Loucy (cell line): ENCODE measurements at regions not wholly inside any gene's neighbourhood (a gene's known extent, or its start where the extent isn't known, plus 50 kb on each side); places are given as distances from the start of the nearest gene placed in this dataset.

Experiments
- H2AFZ ChIP-seq: fragments of 200-600 bp; sonication (generic); 2 replicates; pipeline ENCODE4 v1.6.0; 2016; ENCODE audit warnings: antibody characterized with exemption, mild to moderate bottlenecking, low read length, moderate library complexity
- H3F3A ChIP-seq: fragments of 200-600 bp; 2 replicates; pipeline ENCODE4 v1.6.0; 2016; ENCODE audit warnings: antibody characterized with exemption, low read depth, mild to moderate bottlenecking
- H3K27me3 ChIP-seq: fragments of 200-600 bp; sonication (generic); 2 replicates; pipeline ENCODE4 v1.6.1; 2014; ENCODE audit warnings: low read length, mild to moderate bottlenecking; ENCODE audit not compliant: insufficient read depth, poor library complexity, severe bottlenecking
- H3K36me3 ChIP-seq: fragments of 200-600 bp; sonication (generic); 2 replicates; pipeline ENCODE4 v1.6.1; 2016; ENCODE audit warnings: low read length; ENCODE audit not compliant: insufficient read depth
- H3K4me1 ChIP-seq: fragments of 200-600 bp; sonication (generic); 2 replicates; pipeline ENCODE4 v1.5.1; 2014; ENCODE audit warnings: low read length, mild to moderate bottlenecking; ENCODE audit not compliant: insufficient read depth, poor library complexity, severe bottlenecking
- H3K4me2 ChIP-seq: fragments of 200-600 bp; sonication (generic); 2 replicates; pipeline ENCODE4 v1.6.0; 2014; ENCODE audit warnings: antibody characterized with exemption, low read length, low read depth, mild to moderate bottlenecking; ENCODE audit not compliant: poor library complexity, severe bottlenecking
- H3K4me3 ChIP-seq: fragments of 200-600 bp; sonication (generic); 2 replicates; pipeline ENCODE4 v1.5.1; 2014; ENCODE audit warnings: low read length, mild to moderate bottlenecking, mixed read lengths; ENCODE audit not compliant: poor library complexity, severe bottlenecking
- H3K79me2 ChIP-seq: fragments of 200-600 bp; sonication (generic); 2 replicates; pipeline ENCODE4 v1.6.1; 2014; ENCODE audit warnings: low read length; ENCODE audit not compliant: insufficient read depth
- H3K9ac ChIP-seq: fragments of 200-600 bp; sonication (generic); 2 replicates; pipeline ENCODE4 v1.6.0; 2014; ENCODE audit warnings: mild to moderate bottlenecking, low read depth, low read length, moderate library complexity; ENCODE audit not compliant: poor library complexity, severe bottlenecking
- H3K9me2 ChIP-seq: fragments of 200-600 bp; sonication (generic); replicated peaks from 2 replicates; pipeline ENCODE4 v1.6.1; 2016; ENCODE audit warnings: low read depth, low read length, mixed read lengths
- H3K9me3 ChIP-seq: fragments of 200-600 bp; sonication (generic); 2 replicates; pipeline ENCODE4 v1.6.1; 2014; ENCODE audit warnings: mild to moderate bottlenecking, antibody characterized with exemption, low read length, low read depth; ENCODE audit not compliant: insufficient read depth
- H4K20me1 ChIP-seq: fragments of 200-600 bp; sonication (generic); 2 replicates; pipeline ENCODE4 v1.6.0; 2014; ENCODE audit warnings: antibody characterized with exemption, low read length, mild to moderate bottlenecking; ENCODE audit not compliant: insufficient read depth, poor library complexity, severe bottlenecking
- EZH2phosphoT487 ChIP-seq: fragments of 200-600 bp; IDR thresholded peaks from 2 replicates; pipeline ENCODE4 v1.6.1; 2018; ENCODE audit warnings: antibody characterized with exemption, mild to moderate bottlenecking, moderate library complexity, borderline replicate concordance
- TF ChIP-seq, protein P1 (sequence below): fragments of 200-600 bp; sonication (generic); conservative IDR thresholded peaks from 2 replicates; pipeline ENCODE4 v1.5.1; 2014; ENCODE audit warnings: mild to moderate bottlenecking, antibody characterized with exemption, low read length

DNA sequence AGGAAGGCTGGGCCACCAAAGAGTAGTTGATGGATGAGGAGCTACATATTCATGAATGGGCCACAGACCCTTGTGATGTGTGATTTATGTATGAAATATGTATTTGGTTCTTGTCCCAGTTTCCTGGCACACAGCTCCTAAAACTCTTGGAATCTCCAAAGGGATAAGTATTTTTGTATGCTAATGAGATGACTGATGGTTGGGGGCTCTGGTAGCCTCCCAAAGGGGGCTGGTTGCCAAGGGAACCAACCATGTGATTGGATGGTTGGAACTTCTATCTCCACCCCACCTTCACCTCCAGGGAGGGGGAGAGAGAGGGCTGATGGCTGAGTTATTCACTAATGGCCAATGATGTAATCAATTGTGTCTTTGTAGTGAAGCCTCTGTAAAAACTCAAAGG, 77.1 kb downstream of the ZNF281 start:
- Histone ChIP-seq H3K4me1 (peaks cover 3% of the 10 kb centered on the region), H3K36me3 (no peaks in the 10 kb centered on the region), H4K20me1 (no peaks in the 10 kb centered on the region), H3K79me2 (no peaks in the 10 kb centered on the region), H3K27me3 (no peaks in the 10 kb centered on the region), H3K9ac (no peak overlapping the region), H3K9me3 (no peaks in the 10 kb centered on the region), H3F3A (no peaks in the 10 kb centered on the region), H3K9me2 (no peaks in the 10 kb centered on the region), H2AFZ (no peak overlapping the region), H3K4me3 (no peak overlapping the region), H3K4me2 (no peak overlapping the region)
- TF ChIP-seq, protein P1, sequence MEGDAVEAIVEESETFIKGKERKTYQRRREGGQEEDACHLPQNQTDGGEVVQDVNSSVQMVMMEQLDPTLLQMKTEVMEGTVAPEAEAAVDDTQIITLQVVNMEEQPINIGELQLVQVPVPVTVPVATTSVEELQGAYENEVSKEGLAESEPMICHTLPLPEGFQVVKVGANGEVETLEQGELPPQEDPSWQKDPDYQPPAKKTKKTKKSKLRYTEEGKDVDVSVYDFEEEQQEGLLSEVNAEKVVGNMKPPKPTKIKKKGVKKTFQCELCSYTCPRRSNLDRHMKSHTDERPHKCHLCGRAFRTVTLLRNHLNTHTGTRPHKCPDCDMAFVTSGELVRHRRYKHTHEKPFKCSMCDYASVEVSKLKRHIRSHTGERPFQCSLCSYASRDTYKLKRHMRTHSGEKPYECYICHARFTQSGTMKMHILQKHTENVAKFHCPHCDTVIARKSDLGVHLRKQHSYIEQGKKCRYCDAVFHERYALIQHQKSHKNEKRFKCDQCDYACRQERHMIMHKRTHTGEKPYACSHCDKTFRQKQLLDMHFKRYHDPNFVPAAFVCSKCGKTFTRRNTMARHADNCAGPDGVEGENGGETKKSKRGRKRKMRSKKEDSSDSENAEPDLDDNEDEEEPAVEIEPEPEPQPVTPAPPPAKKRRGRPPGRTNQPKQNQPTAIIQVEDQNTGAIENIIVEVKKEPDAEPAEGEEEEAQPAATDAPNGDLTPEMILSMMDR = no peak
- TF ChIP-seq EZH2phosphoT487 = no peak

DNA sequence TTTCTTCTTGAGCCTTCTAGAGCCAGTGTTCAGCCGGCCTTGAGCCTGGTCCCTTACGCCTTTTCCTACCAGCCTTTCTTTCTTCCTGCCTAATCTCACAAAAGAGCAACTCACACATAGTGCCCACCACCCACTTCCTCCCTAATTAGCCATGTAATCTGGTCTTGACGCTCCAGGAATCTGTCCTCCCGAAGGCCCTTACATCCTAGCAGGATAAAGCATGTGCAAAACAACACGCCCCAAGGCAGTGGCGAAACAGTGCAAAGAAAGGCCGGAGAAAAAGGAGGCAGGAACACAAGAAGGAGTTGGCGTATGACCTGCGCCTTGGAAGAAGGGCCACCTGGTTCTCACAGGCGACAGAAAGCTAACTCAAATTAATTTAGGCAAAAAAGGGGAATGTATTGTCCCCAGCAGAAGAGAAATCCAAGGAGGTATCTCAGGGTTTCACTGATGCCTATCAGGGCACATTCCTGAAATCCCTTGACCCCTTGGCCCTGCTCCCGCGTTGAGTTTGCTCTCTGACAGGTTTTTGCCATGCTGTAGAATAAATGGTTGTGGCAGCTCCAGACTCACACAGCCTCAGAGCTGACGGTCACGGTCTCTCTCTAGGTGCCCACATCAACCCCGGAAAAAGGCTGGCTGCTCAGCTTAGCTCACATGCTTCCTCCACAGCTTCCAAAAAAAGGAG, 79.0 kb downstream of the ZNF281 start:
- H3K9ac ChIP-seq = no peak overlapping the region
- no peak overlapping the region for H3K4me2 ChIP-seq

DNA sequence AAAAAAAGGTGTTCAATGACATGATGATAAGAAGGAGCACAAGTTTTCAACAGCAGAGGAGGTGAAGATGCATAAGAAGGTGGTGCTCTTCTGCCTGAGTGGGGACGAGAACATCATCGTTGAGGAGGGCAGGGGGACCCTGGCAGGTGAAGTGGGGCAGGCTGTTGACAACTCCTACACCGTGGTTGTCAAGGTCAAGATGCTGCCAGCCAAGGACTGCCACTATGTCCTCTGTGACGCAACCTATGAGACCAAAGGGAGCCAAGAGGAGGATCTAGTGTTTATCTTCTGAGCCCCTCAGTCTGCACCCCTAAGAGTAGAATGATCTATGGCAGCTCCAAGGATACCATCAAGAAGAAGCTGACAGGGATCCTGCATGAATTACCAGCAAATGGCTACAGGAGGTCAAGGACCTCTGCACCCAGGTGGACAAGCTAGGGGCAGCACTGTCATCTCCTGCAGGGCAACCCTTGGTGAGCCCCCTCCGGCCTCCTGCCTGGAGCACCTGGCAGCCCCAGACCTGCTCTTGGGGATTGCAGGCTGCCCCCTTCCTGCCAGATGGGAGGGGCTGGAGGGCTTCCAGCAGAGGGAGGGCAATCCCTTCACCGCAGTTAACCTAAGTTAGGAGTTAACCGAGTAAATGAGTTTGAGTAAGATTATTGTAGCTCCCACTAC, 80.5 kb downstream of the ZNF281 start:
- H4K20me1 ChIP-seq = no peaks in the 10 kb centered on the region
- H3K4me3 ChIP-seq = no peak overlapping the region
- H3K36me3 ChIP-seq = no peaks in the 10 kb centered on the region
- no peak overlapping the region for H2AFZ ChIP-seq
- H3K79me2 ChIP-seq = no peaks in the 10 kb centered on the region
- no peak overlapping the region for H3K9ac ChIP-seq
- no peaks in the 10 kb centered on the region for H3K9me2 ChIP-seq
- no peaks in the 10 kb centered on the region for H3K27me3 ChIP-seq
- H3K4me1 ChIP-seq = no peaks in the 10 kb centered on the region
- no peaks in the 10 kb centered on the region for H3K9me3 ChIP-seq
- no peak overlapping the region for H3K4me2 ChIP-seq
- no peaks in the 10 kb centered on the region for H3F3A ChIP-seq
- no peak for TF ChIP-seq EZH2phosphoT487
- TF ChIP-seq, protein P1 = no peak

More for the DNA sequence above, 79.0 kb downstream of the ZNF281 start:
- Histone ChIP-seq H3K36me3 (no peaks in the 10 kb centered on the region), H2AFZ (no peak overlapping the region), H3K27me3 (no peaks in the 10 kb centered on the region), H3K9me3 (no peaks in the 10 kb centered on the region), H4K20me1 (no peaks in the 10 kb centered on the region), H3K4me1 (no peaks in the 10 kb centered on the region), H3K79me2 (no peaks in the 10 kb centered on the region), H3F3A (no peaks in the 10 kb centered on the region), H3K9me2 (no peaks in the 10 kb centered on the region), H3K4me3 (no peak overlapping the region)
- TF ChIP-seq, protein P1 = no peak
- TF ChIP-seq EZH2phosphoT487 = no peak
